ENCODE measurements at regions not wholly inside any gene's neighbourhood (a gene's known extent, or its start where the extent isn't known, plus 50 kb on each side); places are given as distances from the start of the nearest gene placed in this dataset.

DNA sequence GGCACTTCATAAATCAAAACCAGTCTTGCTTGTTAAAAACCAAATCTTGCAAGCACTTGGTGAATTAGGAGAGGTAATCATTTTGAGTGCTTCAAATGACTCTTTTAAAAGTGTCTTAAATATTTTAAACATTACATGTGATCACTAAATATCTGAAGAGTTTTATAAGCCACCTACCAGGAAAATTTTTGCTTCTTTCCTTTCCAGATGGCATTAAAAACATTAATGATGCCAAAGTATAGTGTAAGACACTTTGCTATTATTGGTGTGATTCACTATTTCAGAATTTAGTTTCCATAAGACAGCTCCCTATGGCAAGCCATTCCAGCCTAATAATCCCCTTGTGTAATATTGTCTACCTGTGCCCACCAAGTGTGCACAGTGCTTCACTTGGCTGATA is 548.8 kb upstream of the ADAMTS5 start:
- no peak for TF ChIP-seq CTCF (IDR thresholded peaks at IDR 0.05)
- no peak overlapping the region for H3K4me3 ChIP-seq
- no peak for DNase-seq (ENCODE audit: low spot score)

DNA sequence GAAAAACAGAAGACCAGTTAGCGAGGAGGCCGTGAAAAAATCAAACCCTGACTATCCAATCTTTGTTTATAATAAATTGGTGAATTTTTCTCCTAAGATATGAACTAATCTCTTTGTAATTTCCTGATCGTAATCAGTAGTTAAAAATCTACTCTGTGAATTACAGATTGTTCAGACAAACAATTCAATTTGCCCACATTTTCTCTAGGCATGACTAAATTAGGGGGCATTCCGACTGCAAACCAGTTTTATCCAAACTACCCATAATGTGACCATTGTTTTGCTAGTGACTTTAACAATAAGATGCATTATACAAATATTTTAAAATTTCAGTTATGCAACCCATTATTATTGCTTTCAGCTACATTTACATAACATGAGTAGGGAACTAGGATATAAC is 546.9 kb upstream of the ADAMTS5 start:
- TF ChIP-seq CTCF (IDR thresholded peaks at IDR 0.05) = no peak
- DNase-seq (ENCODE audit: low spot score) = no peak
- no peak overlapping the region for H3K27ac ChIP-seq
- H3K4me3 ChIP-seq = no peak overlapping the region

More for the DNA sequence above, 548.8 kb upstream of the ADAMTS5 start:
- H3K27ac ChIP-seq = no peak overlapping the region

DNA sequence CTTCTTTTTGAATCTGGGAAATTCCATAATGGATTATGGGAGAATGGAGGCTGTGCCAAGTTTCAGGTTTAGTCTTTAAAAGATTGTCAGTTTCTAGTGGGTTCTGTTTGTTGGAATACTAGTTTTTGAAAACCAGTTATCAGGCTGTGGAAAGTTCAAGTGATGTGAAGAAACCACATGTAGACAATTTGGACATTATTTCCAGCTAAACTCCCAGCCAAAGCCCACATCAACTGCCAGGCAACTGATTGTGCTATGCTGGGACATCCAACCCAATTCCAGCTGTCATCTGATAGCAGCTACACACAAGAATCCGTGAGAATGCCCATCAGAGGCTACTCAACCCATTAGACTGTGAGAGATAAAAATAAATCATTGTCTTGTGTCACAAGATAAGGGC is 546.1 kb upstream of the ADAMTS5 start:
- DNase-seq (ENCODE audit: low spot score) = no peak
- no peak for TF ChIP-seq CTCF (IDR thresholded peaks at IDR 0.05)
- Histone ChIP-seq H3K27ac (no peak overlapping the region), H3K4me3 (no peak overlapping the region)

DNA sequence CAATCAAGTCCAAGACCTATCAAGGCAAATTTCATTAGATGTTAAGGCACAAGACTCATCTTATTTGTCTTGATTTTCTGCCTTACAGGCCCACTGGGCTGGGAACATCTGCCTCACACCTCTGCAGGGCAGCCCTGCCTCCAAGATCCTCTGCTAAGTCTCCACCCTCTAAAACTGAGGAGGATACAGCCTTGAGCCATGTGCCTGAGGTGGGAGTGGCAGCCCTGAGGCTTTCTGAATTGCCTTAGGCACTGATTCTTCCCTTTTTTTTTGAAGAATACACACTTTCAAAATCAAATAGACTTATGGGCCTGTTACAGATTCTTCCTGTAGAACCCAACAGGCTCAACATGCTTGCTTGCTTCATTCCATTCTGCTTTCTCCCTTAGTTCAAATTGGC is 544.3 kb upstream of the ADAMTS5 start:
- no peak overlapping the region for H3K27ac ChIP-seq
- no peak for TF ChIP-seq CTCF (IDR thresholded peaks at IDR 0.05)
- no peak overlapping the region for H3K4me3 ChIP-seq
- no peak for DNase-seq (ENCODE audit: low spot score)

DNA sequence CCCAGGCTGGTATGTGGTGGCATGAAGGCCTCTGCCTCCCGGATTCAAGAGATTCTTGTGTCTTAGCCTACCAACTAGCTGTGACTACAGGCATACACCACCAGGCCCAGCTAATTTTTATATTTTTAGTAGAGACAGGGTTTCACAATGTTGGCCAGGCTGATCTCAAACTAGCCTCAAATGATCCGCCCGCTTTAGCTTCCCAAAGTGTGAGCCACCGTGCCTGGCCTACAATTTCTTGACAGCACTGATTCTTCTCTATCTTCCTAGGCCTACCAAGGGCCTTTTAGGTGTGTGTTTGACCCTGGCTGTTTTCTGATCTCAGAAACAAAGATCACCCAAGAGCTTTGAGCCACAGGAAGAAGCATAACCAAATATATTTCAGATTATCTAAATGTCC is 540.8 kb upstream of the ADAMTS5 start:
- Histone ChIP-seq H3K27ac (no peak overlapping the region), H3K4me3 (no peak overlapping the region)
- no peak for DNase-seq (ENCODE audit: low spot score)
- TF ChIP-seq CTCF (IDR thresholded peaks at IDR 0.05) = no peak

- H3K27ac ChIP-seq = no peak overlapping the region
- H3K4me3 ChIP-seq = no peak overlapping the region
- no peak for DNase-seq (ENCODE audit: low spot score)
- no peak for TF ChIP-seq CTCF (IDR thresholded peaks at IDR 0.05)
Measured at GRCh38 chr21:27505516-27505915, 538.6 kb upstream of the ADAMTS5 start.

- Histone ChIP-seq H3K27ac (no peak overlapping the region), H3K4me3 (no peak overlapping the region)
- no peak for DNase-seq (ENCODE audit: low spot score)
- TF ChIP-seq CTCF (IDR thresholded peaks at IDR 0.05) = no peak
Measured at GRCh38 chr21:27502801-27503200, 535.9 kb upstream of the ADAMTS5 start.

All from coronary artery (tissue), 2 donors.